ENCODE measurements at regions not wholly inside any gene's neighbourhood (a gene's known extent, or its start where the extent isn't known, plus 50 kb on each side); places are given as distances from the start of the nearest gene placed in this dataset.

- Histone ChIP-seq H3K9me3 (no peaks in the 10 kb centered on the region), H3K9ac (no peak overlapping the region), H3K27ac (ENCODE audit: low read depth in 2 of 2, low read length in 1 of 2) (no peak overlapping the region), H3K9me2 (no peaks in the 10 kb centered on the region), H3K4me3 (ENCODE audit: low read depth in 2 of 2, low read length in 1 of 2) (no peak overlapping the region), H2AFZ (ENCODE audit: low read depth) (no peak overlapping the region), H3K4me1 (ENCODE audit: control insufficient read depth in 1 of 2, insufficient read depth in 2 of 2, low read depth in 1 of 2, low read length in 1 of 2) (peaks cover 0 to 2% of the 10 kb centered on the region in 2 experiments; a peak in 1 of 4 replicates), H3F3A (replicated peaks; ENCODE audit: insufficient read depth) (no peaks in the 10 kb centered on the region), H3K36me3 (replicated peaks in 1 of 2; ENCODE audit: control insufficient read depth in 1 of 2, insufficient read depth in 2 of 2, low read length in 1 of 2) (no peaks in the 10 kb centered on the region), H3K4me2 (no peak overlapping the region), H3K27me3 (ENCODE audit: insufficient read depth) (peaks cover 15% of the 10 kb centered on the region; the same call in 1 of the 2 replicates), H4K20me1 (ENCODE audit: insufficient read depth) (no peaks in the 10 kb centered on the region), H3K79me2 (ENCODE audit: insufficient read depth) (no peaks in the 10 kb centered on the region)
- WGBS (ENCODE audit: low lambda C conversion rate): 30% methylated on average over 5 of the region's 6 CpGs
- ChIA-PET POLR2A (no interaction called here), CTCF (no interaction called here)
- TF ChIP-seq RXRA (IDR thresholded peaks at IDR 0.05; ENCODE audit: borderline replicate concordance, low read depth) (no peak), POLR2AphosphoS5 (IDR thresholded peaks at IDR 0.05; ENCODE audit: low read depth, low read length) (no peak), MXI1 (IDR thresholded peaks at IDR 0.05; ENCODE audit: low read depth, low read length) (no peak), FOXJ3 (CRISPR knock-in tag; IDR thresholded peaks at IDR 0.05) (no peak), GABPA (IDR thresholded peaks at IDR 0.05; ENCODE audit: low read depth) (no peak), MAX (IDR thresholded peaks at IDR 0.05; ENCODE audit: low read depth) (no peak), REST (IDR thresholded peaks at IDR 0.05; ENCODE audit: low read depth, low read length) (no peak), RCOR1 (IDR thresholded peaks at IDR 0.05; ENCODE audit: low read length) (no peak), SIN3A (IDR thresholded peaks at IDR 0.05; ENCODE audit: borderline replicate concordance, low read depth, low read length) (no peak), MEF2A (IDR thresholded peaks at IDR 0.05; ENCODE audit: borderline replicate concordance, low read depth) (no peak), JUND (IDR thresholded peaks at IDR 0.05) (no peak), RFX5 (IDR thresholded peaks at IDR 0.05; ENCODE audit: low read length) (no peak), NFIC (IDR thresholded peaks at IDR 0.05; ENCODE audit: borderline replicate concordance) (no peak), EP300 (IDR thresholded peaks at IDR 0.05; ENCODE audit: borderline replicate concordance in 1 of 2, low read depth in 1 of 2, low read length in 1 of 2) (no peak)
- TF ChIP-seq, protein P1, sequence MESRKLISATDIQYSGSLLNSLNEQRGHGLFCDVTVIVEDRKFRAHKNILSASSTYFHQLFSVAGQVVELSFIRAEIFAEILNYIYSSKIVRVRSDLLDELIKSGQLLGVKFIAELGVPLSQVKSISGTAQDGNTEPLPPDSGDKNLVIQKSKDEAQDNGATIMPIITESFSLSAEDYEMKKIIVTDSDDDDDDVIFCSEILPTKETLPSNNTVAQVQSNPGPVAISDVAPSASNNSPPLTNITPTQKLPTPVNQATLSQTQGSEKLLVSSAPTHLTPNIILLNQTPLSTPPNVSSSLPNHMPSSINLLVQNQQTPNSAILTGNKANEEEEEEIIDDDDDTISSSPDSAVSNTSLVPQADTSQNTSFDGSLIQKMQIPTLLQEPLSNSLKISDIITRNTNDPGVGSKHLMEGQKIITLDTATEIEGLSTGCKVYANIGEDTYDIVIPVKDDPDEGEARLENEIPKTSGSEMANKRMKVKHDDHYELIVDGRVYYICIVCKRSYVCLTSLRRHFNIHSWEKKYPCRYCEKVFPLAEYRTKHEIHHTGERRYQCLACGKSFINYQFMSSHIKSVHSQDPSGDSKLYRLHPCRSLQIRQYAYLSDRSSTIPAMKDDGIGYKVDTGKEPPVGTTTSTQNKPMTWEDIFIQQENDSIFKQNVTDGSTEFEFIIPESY (IDR thresholded peaks at IDR 0.05; ENCODE audit: borderline replicate concordance, low read depth): no peak
- no peak for DNase-seq
These were observed 130.8 kb downstream of the PJA1 start for GRCh38 chrX:69034451-69034850.

All from SK-N-SH (cell line).